ENCODE measurements at regions not wholly inside any gene's neighbourhood (a gene's known extent, or its start where the extent isn't known, plus 50 kb on each side); places are given as distances from the start of the nearest gene placed in this dataset.

GRCh38 chr1:221117548-221117951 lies 238.3 kb downstream of the HLX start:
- no peaks in the 10 kb centered on the region; the same call in 1 of the 2 replicates for H3K9me3 ChIP-seq (replicated peaks)
- DNase-seq = peak in 1 of 2 experiments; percentile 16
- H3K4me3 ChIP-seq = no peak overlapping the region
- no peaks in the 10 kb centered on the region for H3K36me3 ChIP-seq
- H3K4me1 ChIP-seq = no peaks in the 10 kb centered on the region
- no peak overlapping the region for H3K27ac ChIP-seq
- no peaks in the 10 kb centered on the region for H3K27me3 ChIP-seq

GRCh38 chr1:221118176-221118937 lies 239.1 kb downstream of the HLX start:
- DNase-seq = no peak
- Histone ChIP-seq H3K27ac (no peak overlapping the region), H3K4me3 (no peak overlapping the region), H3K4me1 (no peaks in the 10 kb centered on the region), H3K9me3 (replicated peaks) (no peaks in the 10 kb centered on the region; the same call in 1 of the 2 replicates), H3K27me3 (no peaks in the 10 kb centered on the region), H3K36me3 (no peaks in the 10 kb centered on the region)

GRCh38 chr1:221118938-221119320 lies 239.7 kb downstream of the HLX start:
- Histone ChIP-seq H3K27ac (no peak overlapping the region), H3K36me3 (no peaks in the 10 kb centered on the region), H3K4me3 (no peak overlapping the region), H3K4me1 (no peaks in the 10 kb centered on the region), H3K27me3 (no peaks in the 10 kb centered on the region), H3K9me3 (replicated peaks) (no peaks in the 10 kb centered on the region; the same call in 1 of the 2 replicates)
- no peak for DNase-seq

DNA sequence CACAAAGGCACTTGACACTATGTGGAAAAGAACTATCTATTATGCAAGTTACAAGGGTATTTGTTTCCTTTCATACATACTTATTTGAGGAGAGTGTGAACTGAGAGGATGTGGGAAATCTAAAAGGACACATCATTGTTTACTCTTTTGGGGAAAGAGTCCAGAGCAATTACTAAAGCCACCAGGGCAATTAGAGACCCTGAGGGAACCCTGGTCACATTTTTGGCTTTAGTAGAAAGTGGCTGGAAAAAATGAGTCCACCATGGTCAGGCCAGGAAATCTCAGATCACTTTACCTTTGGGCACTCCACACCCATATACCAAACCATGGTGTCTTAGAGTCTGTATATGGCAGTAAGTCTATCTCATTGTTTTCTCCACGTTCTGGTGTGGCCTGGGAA lies 243.3 kb downstream of the HLX start:
- no peaks in the 10 kb centered on the region for H3K27me3 ChIP-seq
- no peaks in the 10 kb centered on the region for H3K36me3 ChIP-seq
- no peak overlapping the region for H3K27ac ChIP-seq
- H3K4me1 ChIP-seq = no peaks in the 10 kb centered on the region
- no peak for DNase-seq
- no peaks in the 10 kb centered on the region; the same call in 1 of the 2 replicates for H3K9me3 ChIP-seq (replicated peaks)
- no peak overlapping the region for H3K4me3 ChIP-seq

DNA sequence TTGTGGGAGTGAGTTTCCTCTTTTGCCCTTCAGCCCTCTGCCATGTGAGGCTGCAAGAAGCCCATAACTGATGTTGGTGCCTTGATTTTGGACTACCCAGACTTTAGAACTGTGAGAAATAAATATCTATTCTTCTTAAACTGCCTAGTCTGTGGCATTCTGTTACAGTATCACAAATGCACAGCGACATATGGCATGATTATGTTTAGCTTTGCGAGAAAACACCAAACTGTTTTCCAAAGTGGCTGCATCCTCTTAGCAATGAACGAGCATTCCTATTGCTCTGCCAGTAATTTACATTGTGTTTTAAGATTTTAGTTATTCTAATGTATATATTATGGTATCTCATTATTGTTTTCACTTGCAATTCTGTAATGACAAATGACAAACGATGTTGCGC lies 246.7 kb downstream of the HLX start:
- Histone ChIP-seq H3K4me3 (no peak overlapping the region), H3K27ac (no peak overlapping the region), H3K36me3 (no peaks in the 10 kb centered on the region), H3K4me1 (no peaks in the 10 kb centered on the region), H3K27me3 (no peaks in the 10 kb centered on the region), H3K9me3 (replicated peaks) (no peaks in the 10 kb centered on the region)
- DNase-seq = no peak

- no peaks in the 10 kb centered on the region for H3K36me3 ChIP-seq
- DNase-seq = peak; percentile 32 to 59
- no peak overlapping the region for H3K4me3 ChIP-seq
- no peaks in the 10 kb centered on the region for H3K27me3 ChIP-seq
- H3K9me3 ChIP-seq (replicated peaks) = no peaks in the 10 kb centered on the region; the same call in 1 of the 2 replicates
- no peaks in the 10 kb centered on the region for H3K4me1 ChIP-seq
- H3K27ac ChIP-seq = no peak overlapping the region
These were observed 258.4 kb downstream of the HLX start for GRCh38 chr1:221137666-221138065.

GRCh38 chr1:221138516-221138915 lies 259.3 kb downstream of the HLX start:
- Histone ChIP-seq H3K27me3 (no peaks in the 10 kb centered on the region), H3K9me3 (replicated peaks) (no peaks in the 10 kb centered on the region; the same call in 1 of the 2 replicates), H3K4me1 (no peaks in the 10 kb centered on the region), H3K27ac (no peak overlapping the region), H3K36me3 (no peaks in the 10 kb centered on the region), H3K4me3 (no peak overlapping the region)
- DNase-seq = no peak

- H3K27ac ChIP-seq = no peak overlapping the region
- no peaks in the 10 kb centered on the region for H3K36me3 ChIP-seq
- H3K4me1 ChIP-seq = no peaks in the 10 kb centered on the region
- no peaks in the 10 kb centered on the region; the same call in 1 of the 2 replicates for H3K9me3 ChIP-seq (replicated peaks)
- no peak overlapping the region for H3K4me3 ChIP-seq
- DNase-seq = no peak
- no peaks in the 10 kb centered on the region for H3K27me3 ChIP-seq
These were observed 260.7 kb downstream of the HLX start for GRCh38 chr1:221139991-221140390.

DNA sequence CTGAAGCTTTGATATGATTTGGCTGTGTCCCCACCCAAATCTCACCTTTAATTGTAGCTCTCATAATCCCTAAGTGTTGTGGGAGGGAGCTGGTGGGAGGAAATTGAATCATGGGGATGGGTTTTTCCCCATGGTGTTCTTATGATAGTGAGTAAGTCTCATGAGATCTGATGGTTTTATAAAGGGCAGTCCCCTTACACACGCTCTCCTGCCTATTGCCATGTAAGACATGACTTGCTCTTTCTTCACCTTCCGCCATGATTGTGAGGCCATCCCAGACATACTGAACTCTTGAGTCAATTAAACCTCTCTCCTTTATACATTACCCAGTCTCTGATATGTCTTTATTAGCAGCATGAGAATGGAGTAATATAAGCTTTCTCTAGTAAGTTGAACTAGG lies 261.9 kb downstream of the HLX start:
- no peaks in the 10 kb centered on the region; the same call in 1 of the 2 replicates for H3K9me3 ChIP-seq (replicated peaks)
- H3K4me1 ChIP-seq = no peaks in the 10 kb centered on the region
- H3K36me3 ChIP-seq = no peaks in the 10 kb centered on the region
- no peak for DNase-seq
- H3K27me3 ChIP-seq = no peaks in the 10 kb centered on the region
- H3K27ac ChIP-seq = no peak overlapping the region
- no peak overlapping the region for H3K4me3 ChIP-seq

GRCh38 chr1:221141606-221142285 lies 262.5 kb downstream of the HLX start:
- H3K27me3 ChIP-seq = no peaks in the 10 kb centered on the region
- no peak overlapping the region for H3K4me3 ChIP-seq
- H3K9me3 ChIP-seq (replicated peaks) = no peaks in the 10 kb centered on the region; the same call in 1 of the 2 replicates
- H3K4me1 ChIP-seq = no peaks in the 10 kb centered on the region
- no peak for DNase-seq
- no peak overlapping the region for H3K27ac ChIP-seq
- no peaks in the 10 kb centered on the region for H3K36me3 ChIP-seq

DNA sequence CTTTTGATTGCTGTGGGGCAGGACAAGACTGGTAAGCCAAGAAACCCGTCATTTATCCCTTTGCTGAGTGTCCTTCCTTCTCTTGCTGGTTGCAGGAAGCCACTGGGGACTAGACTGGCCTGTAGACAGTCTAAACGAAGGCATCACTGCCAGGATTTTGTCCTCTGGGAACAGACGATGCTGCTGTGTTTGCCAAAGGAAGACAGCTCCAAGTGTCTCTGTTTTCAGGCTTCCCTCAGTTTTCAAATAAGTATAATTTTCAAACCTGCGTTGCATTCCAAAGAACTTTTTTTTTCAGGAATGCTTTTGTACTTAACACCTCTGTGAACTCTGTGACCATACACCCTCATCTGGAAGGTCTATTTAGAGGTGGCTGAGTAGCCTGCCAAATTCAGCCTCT lies 269.4 kb downstream of the HLX start:
- H3K27me3 ChIP-seq = no peaks in the 10 kb centered on the region
- no peak for DNase-seq
- no peaks in the 10 kb centered on the region; the same call in 1 of the 2 replicates for H3K9me3 ChIP-seq (replicated peaks)
- H3K36me3 ChIP-seq = no peaks in the 10 kb centered on the region
- no peaks in the 10 kb centered on the region for H3K4me1 ChIP-seq
- H3K27ac ChIP-seq = no peak overlapping the region
- no peak overlapping the region for H3K4me3 ChIP-seq

DNA sequence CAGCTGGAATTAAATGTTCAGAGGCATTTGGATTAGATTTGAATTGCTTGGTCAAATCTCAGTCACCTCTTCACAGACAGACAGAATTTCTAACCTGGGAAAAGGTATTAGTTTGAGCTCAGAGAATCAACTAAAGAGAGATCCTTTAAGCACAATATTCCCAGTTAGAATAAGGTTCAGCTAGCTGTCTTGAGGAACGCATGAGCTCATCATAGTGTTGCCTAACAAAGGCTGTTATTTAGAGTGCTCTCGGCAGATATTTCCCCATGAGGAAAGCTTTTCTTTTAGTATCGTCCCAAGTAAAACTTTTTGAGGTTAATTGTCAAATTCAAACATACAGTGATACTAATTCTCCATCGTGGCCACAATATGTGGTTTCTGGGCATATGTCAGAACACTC lies 269.9 kb downstream of the HLX start:
- Histone ChIP-seq H3K27ac (no peak overlapping the region), H3K36me3 (no peaks in the 10 kb centered on the region), H3K27me3 (no peaks in the 10 kb centered on the region), H3K4me3 (no peak overlapping the region), H3K9me3 (replicated peaks) (no peaks in the 10 kb centered on the region; the same call in 1 of the 2 replicates), H3K4me1 (no peaks in the 10 kb centered on the region)
- DNase-seq = no peak

DNA sequence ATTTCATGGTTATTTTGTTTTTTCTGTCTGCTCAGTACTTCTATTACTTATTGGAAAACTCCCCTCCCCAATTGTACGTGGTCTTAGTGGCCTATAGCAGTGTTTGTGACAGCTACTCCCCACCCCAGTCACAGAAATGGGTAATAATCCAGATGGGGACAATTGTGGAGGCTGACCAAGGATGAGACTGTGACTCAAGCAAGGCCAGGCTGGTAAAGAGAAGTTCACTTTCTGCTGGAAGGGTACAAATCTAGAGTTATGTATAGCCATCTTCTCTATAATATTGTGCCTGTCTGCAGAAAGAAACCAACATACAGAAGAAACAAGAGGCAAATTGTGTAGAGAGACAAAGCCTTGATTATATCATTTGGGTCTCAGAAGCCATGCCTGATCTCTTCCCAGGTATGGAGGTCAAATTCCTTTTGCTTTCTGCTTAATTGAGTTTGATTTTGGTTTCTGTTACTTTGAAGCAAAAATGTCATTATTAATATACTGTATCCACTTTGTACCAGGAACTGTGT lies 270.4 kb downstream of the HLX start:
- no peaks in the 10 kb centered on the region for H3K36me3 ChIP-seq
- no peak for DNase-seq
- no peaks in the 10 kb centered on the region for H3K4me1 ChIP-seq
- H3K9me3 ChIP-seq (replicated peaks) = no peaks in the 10 kb centered on the region
- H3K27ac ChIP-seq = no peak overlapping the region
- H3K27me3 ChIP-seq = no peaks in the 10 kb centered on the region
- no peak overlapping the region for H3K4me3 ChIP-seq

DNA sequence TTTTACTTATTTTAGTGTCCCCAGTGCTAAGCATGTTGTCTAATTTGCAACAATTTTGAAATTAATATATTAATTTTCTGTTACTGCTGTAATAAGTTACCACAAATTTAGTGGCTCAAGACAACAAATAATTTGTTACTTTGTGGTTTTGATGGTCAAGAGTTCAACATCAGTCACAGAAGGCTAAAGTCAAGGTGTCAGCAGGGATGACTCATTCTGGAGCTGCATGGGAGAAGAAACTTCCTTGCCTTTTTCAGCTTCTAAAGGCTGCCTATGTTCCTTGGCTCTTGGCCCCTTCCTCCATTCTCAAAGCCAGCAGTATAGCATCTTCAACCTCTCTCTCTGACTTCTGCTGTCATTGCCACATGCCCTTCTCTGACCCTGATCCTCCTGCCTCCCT lies 271.8 kb downstream of the HLX start:
- no peaks in the 10 kb centered on the region for H3K36me3 ChIP-seq
- H3K27me3 ChIP-seq = no peaks in the 10 kb centered on the region
- DNase-seq = no peak
- no peak overlapping the region for H3K27ac ChIP-seq
- H3K4me1 ChIP-seq = no peaks in the 10 kb centered on the region
- H3K4me3 ChIP-seq = no peak overlapping the region
- H3K9me3 ChIP-seq (replicated peaks) = no peaks in the 10 kb centered on the region

DNA sequence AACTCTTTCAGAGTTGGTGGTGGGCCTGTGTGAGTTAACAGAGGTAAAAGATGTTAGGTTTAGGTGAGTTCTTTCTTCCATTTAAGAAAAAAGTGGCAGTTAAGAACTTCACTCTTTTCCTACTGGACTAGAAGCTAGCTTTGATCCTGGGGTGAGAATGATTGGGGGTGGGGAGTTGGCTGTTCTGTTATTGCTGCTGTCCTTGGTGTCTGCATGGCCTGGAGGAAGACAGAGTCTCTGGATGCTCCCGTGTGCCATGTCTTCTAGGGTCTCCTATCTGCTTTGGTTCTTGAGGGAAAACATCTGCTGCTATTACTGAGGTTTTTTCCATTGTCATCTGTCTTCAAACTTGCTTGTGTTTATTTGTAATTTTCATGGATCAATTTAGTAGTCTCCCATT lies 275.7 kb downstream of the HLX start:
- peaks cover 10% of the 10 kb centered on the region for H3K4me1 ChIP-seq
- H3K27me3 ChIP-seq = no peaks in the 10 kb centered on the region
- no peak overlapping the region for H3K4me3 ChIP-seq
- no peaks in the 10 kb centered on the region for H3K9me3 ChIP-seq (replicated peaks)
- DNase-seq = no peak
- no peak overlapping the region for H3K27ac ChIP-seq
- H3K36me3 ChIP-seq = no peaks in the 10 kb centered on the region
